Retinal pigment epithelial cell (primary cell): ENCODE measurements at regions not wholly inside any gene's neighbourhood (a gene's known extent, or its start where the extent isn't known, plus 50 kb on each side); places are given as distances from the start of the nearest gene placed in this dataset.

Source experiments
- DNase-seq: peaks from one replicate; pipeline ENCODE4 v3.0.0-alpha.2; 2010; ENCODE audit warnings: low read depth
- H3K4me3 ChIP-seq: 2 replicates; pipeline ENCODE4 v1.5.1; 2011; ENCODE audit warnings: mild to moderate bottlenecking, low read length, control low read depth, moderate library complexity
- TF ChIP-seq, protein P1 (sequence below): conservative IDR thresholded peaks from 2 replicates; pipeline ENCODE4 v1.5.1; 2011; ENCODE audit warnings: low read depth, low read length, control low read depth, inconsistent platforms

GRCh38 chr9:28847331-28847730 is 1274.0 kb upstream of the C9orf72 start:
- H3K4me3 ChIP-seq: no peak overlapping the region

GRCh38 chr9:28848671-28849070 is 1275.4 kb upstream of the C9orf72 start:
- no peak overlapping the region for H3K4me3 ChIP-seq
- TF ChIP-seq, protein P1, sequence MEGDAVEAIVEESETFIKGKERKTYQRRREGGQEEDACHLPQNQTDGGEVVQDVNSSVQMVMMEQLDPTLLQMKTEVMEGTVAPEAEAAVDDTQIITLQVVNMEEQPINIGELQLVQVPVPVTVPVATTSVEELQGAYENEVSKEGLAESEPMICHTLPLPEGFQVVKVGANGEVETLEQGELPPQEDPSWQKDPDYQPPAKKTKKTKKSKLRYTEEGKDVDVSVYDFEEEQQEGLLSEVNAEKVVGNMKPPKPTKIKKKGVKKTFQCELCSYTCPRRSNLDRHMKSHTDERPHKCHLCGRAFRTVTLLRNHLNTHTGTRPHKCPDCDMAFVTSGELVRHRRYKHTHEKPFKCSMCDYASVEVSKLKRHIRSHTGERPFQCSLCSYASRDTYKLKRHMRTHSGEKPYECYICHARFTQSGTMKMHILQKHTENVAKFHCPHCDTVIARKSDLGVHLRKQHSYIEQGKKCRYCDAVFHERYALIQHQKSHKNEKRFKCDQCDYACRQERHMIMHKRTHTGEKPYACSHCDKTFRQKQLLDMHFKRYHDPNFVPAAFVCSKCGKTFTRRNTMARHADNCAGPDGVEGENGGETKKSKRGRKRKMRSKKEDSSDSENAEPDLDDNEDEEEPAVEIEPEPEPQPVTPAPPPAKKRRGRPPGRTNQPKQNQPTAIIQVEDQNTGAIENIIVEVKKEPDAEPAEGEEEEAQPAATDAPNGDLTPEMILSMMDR: no peak
- no peak for DNase-seq

More at GRCh38 chr9:28847331-28847730, 1274.0 kb upstream of the C9orf72 start:
- DNase-seq: no peak
- TF ChIP-seq, protein P1: no peak

DNA sequence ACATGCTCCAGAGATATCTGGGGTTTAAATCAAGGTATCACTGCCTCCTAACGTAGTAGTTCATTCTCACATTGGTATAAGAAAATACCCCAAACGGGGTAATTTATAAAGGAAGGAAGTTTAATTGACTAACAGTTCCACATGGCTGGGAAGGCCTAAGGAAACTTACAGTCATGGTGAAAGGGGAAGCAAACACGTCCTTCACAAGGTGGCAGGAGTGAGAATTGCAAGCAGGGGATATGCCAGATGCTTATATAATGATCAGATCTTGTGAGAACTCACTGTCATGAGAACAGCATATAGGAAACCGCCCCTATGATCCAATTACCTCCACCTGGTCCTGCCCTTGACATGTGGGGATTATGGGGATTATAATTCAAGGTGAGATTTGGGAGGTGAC is 1280.2 kb upstream of the C9orf72 start:
- DNase-seq: no peak
- no peak overlapping the region for H3K4me3 ChIP-seq
- TF ChIP-seq, protein P1: no peak

- DNase-seq: no peak
- TF ChIP-seq, protein P1: no peak
- H3K4me3 ChIP-seq: no peak overlapping the region
Observed at GRCh38 chr9:28866951-28867350, 1293.7 kb upstream of the C9orf72 start.

- DNase-seq: no peak
- TF ChIP-seq, protein P1: no peak
Observed at GRCh38 chr9:28868228-28868990, 1295.1 kb upstream of the C9orf72 start.

GRCh38 chr9:28882529-28882928 is 1309.2 kb upstream of the C9orf72 start:
- no peak for DNase-seq
- no peak overlapping the region for H3K4me3 ChIP-seq
- TF ChIP-seq, protein P1: no peak

More at GRCh38 chr9:28868228-28868990, 1295.1 kb upstream of the C9orf72 start:
- no peak overlapping the region for H3K4me3 ChIP-seq

DNA sequence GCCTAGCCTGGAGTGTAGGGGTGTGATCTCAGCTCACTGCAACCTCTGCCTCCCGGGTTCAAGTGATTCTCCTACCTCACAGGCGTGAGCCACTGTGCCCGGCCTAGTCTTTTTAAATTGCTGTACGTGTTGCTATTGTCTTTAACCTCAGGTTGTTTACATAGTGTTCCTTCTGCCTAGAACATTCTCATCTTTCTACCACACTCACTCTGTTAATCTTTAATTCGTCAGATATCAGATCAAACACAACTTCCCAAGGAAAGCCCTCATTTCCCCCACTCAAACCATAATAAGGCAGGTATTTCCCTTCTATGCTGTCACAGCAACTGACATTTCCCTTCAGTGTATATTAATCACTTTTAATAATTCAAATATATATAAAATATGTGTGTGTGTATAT is 1310.0 kb upstream of the C9orf72 start:
- no peak for DNase-seq
- TF ChIP-seq, protein P1: no peak
- no peak overlapping the region for H3K4me3 ChIP-seq
